ENCODE measurements at regions not wholly inside any gene's neighbourhood (a gene's known extent, or its start where the extent isn't known, plus 50 kb on each side); places are given as distances from the start of the nearest gene placed in this dataset.
"Not testable (repeated sequence)": the region's sequence is repeated elsewhere in the genome, so short reads cannot be mapped to it uniquely, and the experiment has no call there.

GRCh38 chr16:29112755-29113347 lies 128.0 kb downstream of the LAT start:
- no peak overlapping the region for H3K27ac ChIP-seq
- no peaks in the 10 kb centered on the region for H3K36me3 ChIP-seq
- H3K4me1 ChIP-seq (ENCODE audit: control insufficient read depth in 1 of 2, low read depth in 2 of 2): peaks cover 3 to 12% of the 10 kb centered on the region in 2 donors
- TF ChIP-seq CTCF (IDR thresholded peaks at IDR 0.05): no peak
- H3K9me3 ChIP-seq: no peaks in the 10 kb centered on the region
- no peaks in the 10 kb centered on the region for H3K27me3 ChIP-seq (replicated peaks; ENCODE audit: insufficient read depth)
- DNase-seq (ENCODE audit: low spot score) (no peak), ATAC-seq (ENCODE audit: insufficient number of reproducible peaks, low FRiP score, low read depth) (no peak)
- no peak overlapping the region for H3K4me3 ChIP-seq

GRCh38 chr16:29111901-29112680 lies 127.2 kb downstream of the LAT start:
- not testable (repeated sequence) for ATAC-seq (ENCODE audit: insufficient number of reproducible peaks, low FRiP score, low read depth); H3K4me3 ChIP-seq; H3K36me3 ChIP-seq; DNase-seq (ENCODE audit: low spot score); H3K9me3 ChIP-seq; H3K27me3 ChIP-seq (replicated peaks; ENCODE audit: insufficient read depth); H3K27ac ChIP-seq
- H3K4me1 ChIP-seq (ENCODE audit: control insufficient read depth in 1 of 2, low read depth in 2 of 2): peaks cover 3 to 12% of the 10 kb centered on the region in 2 donors

DNA sequence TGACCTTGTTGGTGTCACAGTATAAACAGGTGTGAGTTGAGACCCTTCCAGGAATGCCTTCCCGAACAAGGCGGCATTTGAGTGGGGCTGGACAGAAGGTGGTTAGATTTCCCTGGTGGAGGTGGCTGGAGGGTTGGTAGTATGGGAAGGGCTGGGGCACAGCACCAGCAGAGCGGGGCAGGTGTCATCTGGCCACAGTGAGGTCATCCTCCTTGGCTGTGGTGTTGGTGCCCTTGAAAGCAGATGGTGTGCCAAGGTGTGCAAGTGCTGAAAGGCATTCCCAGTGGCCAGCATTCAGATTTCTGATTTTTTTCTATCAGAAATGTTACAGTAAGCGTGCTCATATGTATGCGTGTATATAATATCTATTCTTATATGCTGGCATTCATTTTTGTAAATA lies 126.6 kb downstream of the LAT start:
- no peak for TF ChIP-seq CTCF (IDR thresholded peaks at IDR 0.05)
- DNase-seq (ENCODE audit: low spot score) (no peak), ATAC-seq (ENCODE audit: insufficient number of reproducible peaks, low FRiP score, low read depth) (no peak)
- Histone ChIP-seq H3K27me3 (replicated peaks; ENCODE audit: insufficient read depth) (no peaks in the 10 kb centered on the region), H3K9me3 (no peaks in the 10 kb centered on the region), H3K36me3 (no peaks in the 10 kb centered on the region), H3K4me3 (no peak overlapping the region), H3K27ac (no peak overlapping the region), H3K4me1 (ENCODE audit: control insufficient read depth in 1 of 2, low read depth in 2 of 2) (peaks cover 3 to 12% of the 10 kb centered on the region in 2 donors)

DNA sequence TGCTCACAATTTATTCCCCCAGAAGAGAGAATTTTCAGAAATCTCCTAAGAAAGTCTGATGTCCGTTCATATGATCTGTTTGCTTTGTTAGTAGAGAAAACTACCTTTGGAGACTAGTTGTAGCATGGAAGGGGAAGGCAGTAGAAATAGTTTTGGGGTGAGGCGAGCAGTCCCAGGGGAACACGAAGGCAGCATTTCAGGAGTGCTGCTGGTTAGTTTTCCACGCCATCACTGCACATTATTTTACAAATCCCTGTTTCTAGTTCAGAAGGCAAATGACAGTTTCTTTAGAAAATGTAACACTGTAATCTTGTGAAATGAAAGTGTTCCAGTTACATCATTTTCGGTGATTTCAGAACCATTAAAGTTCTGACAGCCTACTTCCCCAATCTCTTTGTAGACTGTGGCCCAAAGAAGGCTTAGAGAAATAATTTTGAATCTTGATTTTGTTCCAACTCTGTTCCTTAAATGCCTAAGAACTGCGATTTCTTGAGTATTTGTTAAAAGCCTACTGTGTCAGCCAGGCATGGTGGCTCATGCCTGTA lies 123.8 kb downstream of the LAT start:
- peak; percentile 27 for ATAC-seq (ENCODE audit: insufficient number of reproducible peaks, low FRiP score, low read depth)
- not testable (repeated sequence) for H3K36me3 ChIP-seq; H3K9me3 ChIP-seq; DNase-seq (ENCODE audit: low spot score); H3K4me1 ChIP-seq (ENCODE audit: control insufficient read depth in 1 of 2, low read depth in 2 of 2); H3K27me3 ChIP-seq (replicated peaks; ENCODE audit: insufficient read depth)
- peak overlapping the region in 1 of 2 donors; percentile 61 for H3K27ac ChIP-seq
- peak overlapping the region; percentile 16 for H3K4me3 ChIP-seq

DNA sequence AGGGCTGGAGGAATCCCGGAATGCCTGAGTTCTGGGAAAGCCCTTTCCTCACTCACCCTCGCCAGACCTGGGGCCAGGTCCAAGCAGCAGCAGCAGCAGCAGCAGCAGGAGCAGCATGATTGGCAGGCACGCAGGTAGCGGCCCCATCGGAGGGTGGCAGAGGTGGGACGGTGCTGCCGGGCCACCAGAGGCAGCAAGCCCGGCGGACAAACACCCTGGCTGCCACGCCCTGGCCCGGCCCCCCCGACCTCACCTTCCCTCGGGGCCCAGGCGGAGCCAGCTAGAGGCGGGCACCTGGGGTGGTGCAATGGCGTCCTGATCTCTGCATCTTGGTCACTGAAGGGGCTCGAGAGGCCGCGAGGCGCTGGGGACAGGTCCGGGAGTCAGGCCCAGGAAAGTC lies 122.4 kb downstream of the LAT start:
- no peak for DNase-seq (ENCODE audit: low spot score)

GRCh38 chr16:29106259-29106908 lies 121.5 kb downstream of the LAT start:
- H3K36me3 ChIP-seq; H3K9me3 ChIP-seq; H3K4me1 ChIP-seq (ENCODE audit: control insufficient read depth in 1 of 2, low read depth in 2 of 2); H3K27ac ChIP-seq; H3K27me3 ChIP-seq (replicated peaks; ENCODE audit: insufficient read depth); H3K4me3 ChIP-seq; DNase-seq (ENCODE audit: low spot score); ATAC-seq (ENCODE audit: insufficient number of reproducible peaks, low FRiP score, low read depth): not testable (repeated sequence)

More for the DNA sequence above, 122.4 kb downstream of the LAT start:
- TF ChIP-seq CTCF (IDR thresholded peaks at IDR 0.05): no peak
- Histone ChIP-seq H3K27ac (no peak overlapping the region), H3K36me3 (no peaks in the 10 kb centered on the region), H3K4me3 (no peak overlapping the region), H3K9me3 (no peaks in the 10 kb centered on the region), H3K4me1 (ENCODE audit: control insufficient read depth in 1 of 2, low read depth in 2 of 2) (peaks cover 3 to 6% of the 10 kb centered on the region in 2 donors), H3K27me3 (replicated peaks; ENCODE audit: insufficient read depth) (no peaks in the 10 kb centered on the region)
- no peak for ATAC-seq (ENCODE audit: insufficient number of reproducible peaks, low FRiP score, low read depth)

GRCh38 chr16:29104600-29104999 lies 119.7 kb downstream of the LAT start:
- ATAC-seq (ENCODE audit: insufficient number of reproducible peaks, low FRiP score, low read depth); H3K27me3 ChIP-seq (replicated peaks; ENCODE audit: insufficient read depth); H3K9me3 ChIP-seq; H3K4me1 ChIP-seq (ENCODE audit: control insufficient read depth in 1 of 2, low read depth in 2 of 2); H3K4me3 ChIP-seq; H3K36me3 ChIP-seq; H3K27ac ChIP-seq; DNase-seq (ENCODE audit: low spot score): not testable (repeated sequence)

GRCh38 chr16:29097965-29098364 lies 113.1 kb downstream of the LAT start:
- ATAC-seq (ENCODE audit: insufficient number of reproducible peaks, low FRiP score, low read depth); DNase-seq (ENCODE audit: low spot score): not testable (repeated sequence)

More at GRCh38 chr16:29097965-29098364, 113.1 kb downstream of the LAT start:
- H3K27ac ChIP-seq; H3K4me3 ChIP-seq; H3K36me3 ChIP-seq; H3K27me3 ChIP-seq (replicated peaks; ENCODE audit: insufficient read depth); H3K4me1 ChIP-seq (ENCODE audit: control insufficient read depth in 1 of 2, low read depth in 2 of 2); H3K9me3 ChIP-seq: not testable (repeated sequence)

Data from thoracic aorta (tissue), 2 donors.